H9 (cell line): ENCODE measurements at regions not wholly inside any gene's neighbourhood (a gene's known extent, or its start where the extent isn't known, plus 50 kb on each side); places are given as distances from the start of the nearest gene placed in this dataset.

Experiments used
- DNase-seq: peaks from one replicate; pipeline ENCODE4 v3.0.0-alpha.2; 2017
- H2AFZ ChIP-seq: one replicate; pipeline ENCODE4 v1.6.1; 2013; ENCODE audit warnings: mild to moderate bottlenecking, low read length, control low read depth, moderate library complexity
- H2AK5ac ChIP-seq: 2 replicates; pipeline ENCODE4 v1.6.1; 2013; ENCODE audit warnings: low read length, control low read depth, mixed read lengths; ENCODE audit not compliant: insufficient read length
- H2BK120ac ChIP-seq: one replicate; pipeline ENCODE4 v1.6.1; 2013; ENCODE audit warnings: low read depth, mild to moderate bottlenecking, low read length, control low read depth, inconsistent platforms; ENCODE audit not compliant: poor library complexity, severe bottlenecking
- H2BK12ac ChIP-seq: 2 replicates; pipeline ENCODE4 v1.6.1; 2013; ENCODE audit warnings: low read length, control low read depth, mixed read lengths, low read depth; ENCODE audit not compliant: insufficient read length
- H2BK15ac ChIP-seq: 2 replicates; pipeline ENCODE4 v1.6.1; 2013; ENCODE audit warnings: low read depth, low read length, control low read depth
- H2BK20ac ChIP-seq: one replicate; pipeline ENCODE4 v1.6.1; 2013; ENCODE audit warnings: low read depth, mild to moderate bottlenecking, low read length, control low read depth, inconsistent platforms; ENCODE audit not compliant: poor library complexity, severe bottlenecking
- H2BK5ac ChIP-seq: 2 replicates; pipeline ENCODE4 v1.6.1; 2013; ENCODE audit warnings: low read length, control low read depth, mixed read lengths; ENCODE audit not compliant: insufficient read length
- H3K14ac ChIP-seq: 2 replicates; pipeline ENCODE4 v1.6.1; 2013; ENCODE audit warnings: low read length, control low read depth; ENCODE audit not compliant: insufficient read depth
- H3K18ac ChIP-seq: 2 replicates; pipeline ENCODE4 v1.6.1; 2013; ENCODE audit warnings: low read depth, mild to moderate bottlenecking, mixed read lengths, low read length, control low read depth; ENCODE audit not compliant: insufficient read length
- H3K23ac ChIP-seq: 2 replicates; pipeline ENCODE4 v1.6.1; 2013; ENCODE audit warnings: low read length, control low read depth, mixed read lengths, low read depth; ENCODE audit not compliant: insufficient read length
- H3K23me2 ChIP-seq: 2 replicates; pipeline ENCODE4 v1.6.1; 2013; ENCODE audit warnings: low read depth, mild to moderate bottlenecking, mixed read lengths, low read length, control low read depth; ENCODE audit not compliant: insufficient read length, poor library complexity, severe bottlenecking
- H3K27ac ChIP-seq: 2 replicates; pipeline ENCODE4 v1.5.1; 2013; ENCODE audit warnings: low read length, control low read depth, mixed read lengths, low read depth; ENCODE audit not compliant: insufficient read length
- H3K27me3 ChIP-seq: 2 replicates; pipeline ENCODE4 v1.6.1; 2013; ENCODE audit warnings: low read length, control low read depth, inconsistent platforms; ENCODE audit not compliant: insufficient read depth
- H3K4ac ChIP-seq: 2 replicates; pipeline ENCODE4 v1.6.1; 2013; ENCODE audit warnings: low read depth, mild to moderate bottlenecking, control low read depth, inconsistent platforms, low read length, moderate library complexity
- H3K4me1 ChIP-seq: 2 replicates; pipeline ENCODE4 v1.6.1; 2013; ENCODE audit warnings: low read length, control low read depth, inconsistent platforms; ENCODE audit not compliant: insufficient read depth
- H3K4me2 ChIP-seq: 2 replicates; pipeline ENCODE4 v1.6.1; 2013; ENCODE audit warnings: low read length, control low read depth, mixed read lengths; ENCODE audit not compliant: insufficient read length, insufficient read depth
- H3K56ac ChIP-seq: 2 replicates; pipeline ENCODE4 v1.6.1; 2013; ENCODE audit warnings: low read depth, mild to moderate bottlenecking, mixed read lengths, low read length, control low read depth; ENCODE audit not compliant: insufficient read length
- H3K79me1 ChIP-seq: 2 replicates; pipeline ENCODE4 v1.6.1; 2013; ENCODE audit warnings: low read depth, mild to moderate bottlenecking, moderate library complexity, low read length, control low read depth, inconsistent platforms; ENCODE audit not compliant: insufficient read depth, poor library complexity, severe bottlenecking
- H3K79me2 ChIP-seq: 2 replicates; pipeline ENCODE4 v1.6.1; 2013; ENCODE audit warnings: low read length, control low read depth, inconsistent platforms; ENCODE audit not compliant: insufficient read depth
- H3K9ac ChIP-seq: 2 replicates; pipeline ENCODE4 v1.6.1; 2013; ENCODE audit warnings: low read length, control low read depth, mixed read lengths; ENCODE audit not compliant: insufficient read length; ENCODE audit errors: extremely low read depth
- H3K9me3 ChIP-seq: one replicate; pipeline ENCODE4 v1.6.1; 2013; ENCODE audit warnings: low read depth, low read length, inconsistent platforms; ENCODE audit not compliant: control insufficient read depth
- H3T11ph ChIP-seq: one replicate; pipeline ENCODE4 v1.6.1; 2013; ENCODE audit warnings: mild to moderate bottlenecking, low read length, control low read depth, inconsistent platforms
- H4K20me1 ChIP-seq: one replicate; pipeline ENCODE4 v1.6.1; 2013; ENCODE audit not compliant: control insufficient read depth, insufficient read length, insufficient read depth
- H4K5ac ChIP-seq: 2 replicates; pipeline ENCODE4 v1.6.1; 2013; ENCODE audit warnings: low read depth, mild to moderate bottlenecking, mixed read lengths, low read length, control low read depth; ENCODE audit not compliant: insufficient read length
- H4K8ac ChIP-seq: replicated peaks from 2 replicates; pipeline ENCODE4 v1.6.1; 2013; ENCODE audit warnings: low read length, control low read depth, mixed read lengths, low read depth; ENCODE audit not compliant: insufficient read length
- H4K91ac ChIP-seq: 2 replicates; pipeline ENCODE4 v1.6.1; 2013; ENCODE audit warnings: low read depth, mild to moderate bottlenecking, moderate library complexity, mixed read lengths, low read length, control low read depth; ENCODE audit not compliant: insufficient read length
- H3K27ac Mint-ChIP-seq, 3 experiments: 2 replicates in 2 of 3; 3 replicates in 1 of 3; pipeline ENCODE4 v1.8.0; 2020 to 2021; ENCODE audit warnings: mixed read lengths in 3 of 3, mild to moderate bottlenecking in 1 of 3, moderate library complexity in 1 of 3
- H3K27me3 Mint-ChIP-seq: 2 replicates; pipeline ENCODE4 v1.8.0; 2021; ENCODE audit warnings: low read depth, mild to moderate bottlenecking, moderate library complexity, mixed read lengths
- H3K36me3 Mint-ChIP-seq, 3 experiments: 2 replicates in 2 of 3; 3 replicates in 1 of 3; pipeline ENCODE4 v1.8.0; 2020 to 2021; ENCODE audit warnings: low read depth in 3 of 3, mixed read lengths in 3 of 3; ENCODE audit not compliant: insufficient read depth in 1 of 3
- H3K4me1 Mint-ChIP-seq, 2 experiments: 2 replicates each; pipeline ENCODE4 v1.8.0; 2020; ENCODE audit warnings: mixed read lengths in 2 of 2
- H3K4me3 Mint-ChIP-seq, 2 experiments: 2 replicates in 1 of 2; 3 replicates in 1 of 2; pipeline ENCODE4 v1.8.0; 2020 to 2021; ENCODE audit warnings: mild to moderate bottlenecking in 2 of 2, mixed read lengths in 2 of 2, moderate library complexity in 1 of 2
- H3K9me3 Mint-ChIP-seq, 2 experiments: 2 replicates in 1 of 2; 3 replicates in 1 of 2; pipeline ENCODE4 v1.8.0; 2020; ENCODE audit warnings: mild to moderate bottlenecking in 2 of 2, mixed read lengths in 2 of 2, moderate library complexity in 1 of 2
- WGBS: extraction: QIAGEN DNeasy Blood & Tissue Kit; methylation state at CpG from one replicate; pipeline ENCODE4 v1.1.7; 2013; ENCODE audit warnings: missing lambda C conversion rate, low lambda C conversion rate, mixed read lengths; ENCODE audit not compliant: insufficient read length; ENCODE audit errors: extremely low coverage; 5-methylcytosine and 5-hydroxymethylcytosine counted together
- TF ChIP-seq, protein P1 (sequence below): fragments of 200-600 bp; sonication (generic); conservative IDR thresholded peaks from 3 replicates; pipeline ENCODE4 v1.8.0; 2021; ENCODE audit warnings: antibody characterized with exemption, mild to moderate bottlenecking

DNA sequence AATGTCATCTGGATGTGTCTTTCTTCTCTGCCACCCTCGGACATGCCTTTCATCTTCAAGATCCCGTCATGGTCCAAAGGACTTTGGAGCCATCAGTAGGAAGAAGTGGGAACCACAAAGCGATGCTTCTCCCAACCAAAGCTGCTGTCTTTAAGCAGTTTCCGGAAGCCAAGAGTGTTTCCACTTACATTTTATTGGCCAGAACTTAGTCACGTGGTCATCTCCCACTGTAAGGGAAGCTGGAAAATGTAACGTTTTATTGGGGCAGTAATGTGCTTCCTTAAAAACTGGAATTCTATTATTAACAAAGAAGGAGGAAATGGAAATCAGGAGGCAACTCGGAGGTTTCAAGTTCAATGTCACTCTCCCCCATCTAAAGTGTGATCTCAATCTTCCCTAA, 170.8 kb downstream of the ATG4C start:
- no peak overlapping the region for H4K91ac ChIP-seq
- H2BK15ac ChIP-seq: no peak overlapping the region
- no peak overlapping the region for H2AK5ac ChIP-seq
- Mint-ChIP-seq H3K9me3 (no peaks in the 10 kb centered on the region), H3K27ac (no peak overlapping the region), H3K36me3 (no peaks in the 10 kb centered on the region), H3K4me1 (peaks cover 16 to 20% of the 10 kb centered on the region in 2 experiments), H3K4me3 (no peak overlapping the region), H3K27me3 (no peaks in the 10 kb centered on the region)
- H3K79me2 ChIP-seq: no peaks in the 10 kb centered on the region
- H3K27ac ChIP-seq: no peak overlapping the region
- H2BK20ac ChIP-seq: no peak overlapping the region
- no peak for DNase-seq
- no peak overlapping the region for H3K4ac ChIP-seq
- H3T11ph ChIP-seq: no peak overlapping the region
- no peaks in the 10 kb centered on the region for H3K23me2 ChIP-seq
- no peak overlapping the region for H3K9ac ChIP-seq
- no peak overlapping the region for H2BK5ac ChIP-seq
- H3K9me3 ChIP-seq: no peaks in the 10 kb centered on the region
- no peaks in the 10 kb centered on the region for H3K27me3 ChIP-seq
- H2BK120ac ChIP-seq: no peak overlapping the region
- no peak overlapping the region for H3K14ac ChIP-seq
- WGBS: no CpG with 5 or more reads among the region's 7 CpGs
- TF ChIP-seq, protein P1, sequence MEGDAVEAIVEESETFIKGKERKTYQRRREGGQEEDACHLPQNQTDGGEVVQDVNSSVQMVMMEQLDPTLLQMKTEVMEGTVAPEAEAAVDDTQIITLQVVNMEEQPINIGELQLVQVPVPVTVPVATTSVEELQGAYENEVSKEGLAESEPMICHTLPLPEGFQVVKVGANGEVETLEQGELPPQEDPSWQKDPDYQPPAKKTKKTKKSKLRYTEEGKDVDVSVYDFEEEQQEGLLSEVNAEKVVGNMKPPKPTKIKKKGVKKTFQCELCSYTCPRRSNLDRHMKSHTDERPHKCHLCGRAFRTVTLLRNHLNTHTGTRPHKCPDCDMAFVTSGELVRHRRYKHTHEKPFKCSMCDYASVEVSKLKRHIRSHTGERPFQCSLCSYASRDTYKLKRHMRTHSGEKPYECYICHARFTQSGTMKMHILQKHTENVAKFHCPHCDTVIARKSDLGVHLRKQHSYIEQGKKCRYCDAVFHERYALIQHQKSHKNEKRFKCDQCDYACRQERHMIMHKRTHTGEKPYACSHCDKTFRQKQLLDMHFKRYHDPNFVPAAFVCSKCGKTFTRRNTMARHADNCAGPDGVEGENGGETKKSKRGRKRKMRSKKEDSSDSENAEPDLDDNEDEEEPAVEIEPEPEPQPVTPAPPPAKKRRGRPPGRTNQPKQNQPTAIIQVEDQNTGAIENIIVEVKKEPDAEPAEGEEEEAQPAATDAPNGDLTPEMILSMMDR: no peak
- no peaks in the 10 kb centered on the region for H3K79me1 ChIP-seq
- H3K23ac ChIP-seq: no peak overlapping the region
- no peak overlapping the region for H2AFZ ChIP-seq
- no peak overlapping the region for H2BK12ac ChIP-seq
- H3K18ac ChIP-seq: no peak overlapping the region
- no peak overlapping the region for H4K8ac ChIP-seq
- no peak overlapping the region for H4K5ac ChIP-seq
- H4K20me1 ChIP-seq: no peaks in the 10 kb centered on the region
- no peak overlapping the region for H3K56ac ChIP-seq
- H3K4me1 ChIP-seq: peaks cover 2% of the 10 kb centered on the region; the same call in 1 of the 2 replicates
- no peak overlapping the region for H3K4me2 ChIP-seq
